ENCODE measurements at regions not wholly inside any gene's neighbourhood (a gene's known extent, or its start where the extent isn't known, plus 50 kb on each side); places are given as distances from the start of the nearest gene placed in this dataset.
A peak's percentile ranks its signal among the peaks of the same experiment; 100 is the strongest.

GRCh38 chr6:21840428-21840827 lies 246.9 kb downstream of the SOX4 start:
- no peak for DNase-seq (ENCODE audit: low spot score)
- Histone ChIP-seq H3K36me3 (ENCODE audit: control insufficient read depth in 4 of 4, insufficient read depth in 3 of 4, low read depth in 1 of 4, low read length in 3 of 4) (no peaks in the 10 kb centered on the region), H3K27ac (ENCODE audit: low read depth in 1 of 2, low read length in 2 of 2) (no peak overlapping the region), H3K9me3 (ENCODE audit: control insufficient read depth in 4 of 4, low read length in 3 of 4) (no peaks in the 10 kb centered on the region), H3K4me1 (ENCODE audit: control insufficient read depth in 4 of 4, insufficient read depth in 4 of 4, low read length in 3 of 4) (no peaks in the 10 kb centered on the region), H3K9ac (ENCODE audit: low read depth in 1 of 2, low read length in 2 of 2) (no peak overlapping the region), H3K4me3 (ENCODE audit: low read depth in 1 of 3, low read length in 3 of 3) (no peak overlapping the region), H3K27me3 (ENCODE audit: control insufficient read depth in 4 of 4, insufficient read depth in 4 of 4, low read length in 3 of 4) (no peaks in the 10 kb centered on the region)
- 60% methylated on average over 2 of the region's 2 CpGs for WGBS
- TF ChIP-seq RXRA (IDR thresholded peaks at IDR 0.05): no peak
- peak; percentile 13 for TF ChIP-seq NR2F2 (IDR thresholded peaks at IDR 0.05)
- peak in 1 of 2 donors; percentile 6 for TF ChIP-seq RAD21 (IDR thresholded peaks at IDR 0.05)

DNA sequence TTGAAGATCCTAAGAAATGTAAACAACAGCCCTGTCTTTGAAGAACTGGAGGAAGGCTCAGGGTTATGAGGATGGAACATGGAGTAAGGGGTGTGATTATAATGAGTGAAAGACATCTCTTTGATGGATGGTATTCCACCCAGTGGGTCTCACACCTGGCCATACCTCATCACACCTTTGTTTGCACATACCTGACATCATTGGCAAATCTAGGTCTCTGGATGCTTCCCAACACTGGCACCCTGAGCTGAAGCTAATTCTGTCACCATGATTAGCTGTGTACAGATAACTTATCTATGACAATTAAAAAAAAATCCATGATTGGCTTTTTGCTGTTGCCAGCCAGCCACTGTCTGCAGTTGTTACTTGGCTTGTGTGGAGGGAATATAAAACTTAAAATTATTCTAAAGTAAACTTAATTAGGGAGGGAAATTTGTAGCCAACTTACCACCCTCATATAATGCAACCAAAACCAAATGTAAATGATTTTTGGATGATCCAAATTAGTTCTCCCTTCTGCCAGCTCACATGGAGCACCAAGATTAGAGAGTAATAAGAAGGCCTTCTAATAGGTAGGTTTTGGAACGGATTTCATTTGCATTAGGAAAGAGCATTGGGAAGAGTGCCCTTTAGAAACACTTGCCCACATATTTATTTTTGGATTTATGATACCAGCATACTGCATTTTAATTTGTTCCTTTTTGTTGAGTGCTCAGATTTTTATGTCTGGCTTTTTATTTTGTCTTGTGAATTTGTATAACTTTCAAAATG lies 249.5 kb downstream of the SOX4 start:
- 94% methylated on average over 1 of the region's 1 CpG for WGBS
- H3K9me3 ChIP-seq (ENCODE audit: control insufficient read depth in 4 of 4, low read length in 3 of 4): no peaks in the 10 kb centered on the region
- no peak overlapping the region for H3K27ac ChIP-seq (ENCODE audit: low read depth in 1 of 2, low read length in 2 of 2)
- DNase-seq (ENCODE audit: low spot score): no peak
- no peak overlapping the region for H3K9ac ChIP-seq (ENCODE audit: low read depth in 1 of 2, low read length in 2 of 2)
- TF ChIP-seq HNF4G (IDR thresholded peaks at IDR 0.05) (no peak), YY1 (IDR thresholded peaks at IDR 0.05) (no peak), EGR1 (IDR thresholded peaks at IDR 0.05; ENCODE audit: low read depth in 2 of 2) (no peak), GABPA (IDR thresholded peaks at IDR 0.05 in 1 of 2, conservative IDR thresholded peaks at IDR 0.05 in 1 of 2) (no peak), TAF1 (conservative IDR thresholded peaks at IDR 0.05) (no peak), SP1 (IDR thresholded peaks at IDR 0.05) (no peak), FOXA1 (IDR thresholded peaks at IDR 0.05) (no peak), MAX (IDR thresholded peaks at IDR 0.05) (no peak), ATF3 (IDR thresholded peaks at IDR 0.05) (no peak), HNF4A (conservative IDR thresholded peaks at IDR 0.05) (no peak)
- TF ChIP-seq, protein P1, sequence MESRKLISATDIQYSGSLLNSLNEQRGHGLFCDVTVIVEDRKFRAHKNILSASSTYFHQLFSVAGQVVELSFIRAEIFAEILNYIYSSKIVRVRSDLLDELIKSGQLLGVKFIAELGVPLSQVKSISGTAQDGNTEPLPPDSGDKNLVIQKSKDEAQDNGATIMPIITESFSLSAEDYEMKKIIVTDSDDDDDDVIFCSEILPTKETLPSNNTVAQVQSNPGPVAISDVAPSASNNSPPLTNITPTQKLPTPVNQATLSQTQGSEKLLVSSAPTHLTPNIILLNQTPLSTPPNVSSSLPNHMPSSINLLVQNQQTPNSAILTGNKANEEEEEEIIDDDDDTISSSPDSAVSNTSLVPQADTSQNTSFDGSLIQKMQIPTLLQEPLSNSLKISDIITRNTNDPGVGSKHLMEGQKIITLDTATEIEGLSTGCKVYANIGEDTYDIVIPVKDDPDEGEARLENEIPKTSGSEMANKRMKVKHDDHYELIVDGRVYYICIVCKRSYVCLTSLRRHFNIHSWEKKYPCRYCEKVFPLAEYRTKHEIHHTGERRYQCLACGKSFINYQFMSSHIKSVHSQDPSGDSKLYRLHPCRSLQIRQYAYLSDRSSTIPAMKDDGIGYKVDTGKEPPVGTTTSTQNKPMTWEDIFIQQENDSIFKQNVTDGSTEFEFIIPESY (IDR thresholded peaks at IDR 0.05): no peak
- TF ChIP-seq, protein P2, sequence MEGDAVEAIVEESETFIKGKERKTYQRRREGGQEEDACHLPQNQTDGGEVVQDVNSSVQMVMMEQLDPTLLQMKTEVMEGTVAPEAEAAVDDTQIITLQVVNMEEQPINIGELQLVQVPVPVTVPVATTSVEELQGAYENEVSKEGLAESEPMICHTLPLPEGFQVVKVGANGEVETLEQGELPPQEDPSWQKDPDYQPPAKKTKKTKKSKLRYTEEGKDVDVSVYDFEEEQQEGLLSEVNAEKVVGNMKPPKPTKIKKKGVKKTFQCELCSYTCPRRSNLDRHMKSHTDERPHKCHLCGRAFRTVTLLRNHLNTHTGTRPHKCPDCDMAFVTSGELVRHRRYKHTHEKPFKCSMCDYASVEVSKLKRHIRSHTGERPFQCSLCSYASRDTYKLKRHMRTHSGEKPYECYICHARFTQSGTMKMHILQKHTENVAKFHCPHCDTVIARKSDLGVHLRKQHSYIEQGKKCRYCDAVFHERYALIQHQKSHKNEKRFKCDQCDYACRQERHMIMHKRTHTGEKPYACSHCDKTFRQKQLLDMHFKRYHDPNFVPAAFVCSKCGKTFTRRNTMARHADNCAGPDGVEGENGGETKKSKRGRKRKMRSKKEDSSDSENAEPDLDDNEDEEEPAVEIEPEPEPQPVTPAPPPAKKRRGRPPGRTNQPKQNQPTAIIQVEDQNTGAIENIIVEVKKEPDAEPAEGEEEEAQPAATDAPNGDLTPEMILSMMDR (IDR thresholded peaks at IDR 0.05; ENCODE audit: low read depth, low read length, missing input control): no peak
- no peak overlapping the region for H3K4me3 ChIP-seq (ENCODE audit: low read depth in 1 of 3, low read length in 3 of 3)
- H3K4me1 ChIP-seq (ENCODE audit: control insufficient read depth in 4 of 4, insufficient read depth in 4 of 4, low read length in 3 of 4): no peaks in the 10 kb centered on the region
- H3K27me3 ChIP-seq (ENCODE audit: control insufficient read depth in 4 of 4, insufficient read depth in 4 of 4, low read length in 3 of 4): no peaks in the 10 kb centered on the region
- H3K36me3 ChIP-seq (ENCODE audit: control insufficient read depth in 4 of 4, insufficient read depth in 3 of 4, low read depth in 1 of 4, low read length in 3 of 4): no peaks in the 10 kb centered on the region
